HEK293 (cell line): ENCODE measurements at regions not wholly inside any gene's neighbourhood (a gene's known extent, or its start where the extent isn't known, plus 50 kb on each side); places are given as distances from the start of the nearest gene placed in this dataset.

Source experiments
- CTCF ChIA-PET: fragments of 350-600 bp; formaldehyde crosslinking; extraction: SDS; loops from one replicate; lab custom pipeline; 2021; ENCODE audit warnings: antibody characterized with exemption; lab: Yijun Ruan, JAX
- POLR2A ChIA-PET: fragments of 300-600 bp; formaldehyde crosslinking; extraction: SDS; loops from one replicate; lab custom pipeline; 2020; ENCODE audit warnings: antibody characterized with exemption, inconsistent platforms; lab: Yijun Ruan, JAX
- H3K27ac ChIP-seq: fragments of 200-500 bp; sonication (Bioruptor generic); 2 replicates; pipeline ENCODE4 v1.5.1; 2014; ENCODE audit warnings: low read depth, low read length, control low read depth, inconsistent platforms; ENCODE audit errors: extremely low read depth
- H3K36me3 ChIP-seq, 2 experiments: fragments of 200-500 bp in 1 of 2; sonication (Bioruptor generic) in 1 of 2; 1 replicate in 1 of 2; 2 replicates in 1 of 2; pipeline ENCODE4 v1.5.1; 2014 to 2017; ENCODE audit warnings: inconsistent platforms in 2 of 2, low read length in 2 of 2; ENCODE audit not compliant: control insufficient read depth in 2 of 2, insufficient read depth in 1 of 2
- H3K4me1 ChIP-seq: fragments of 200-500 bp; sonication (Bioruptor generic); 2 replicates; pipeline ENCODE4 v1.5.1; 2014; ENCODE audit warnings: mild to moderate bottlenecking, low read length, inconsistent platforms; ENCODE audit not compliant: control insufficient read depth, insufficient read depth
- H3K4me3 ChIP-seq: 2 replicates; pipeline ENCODE4 v1.5.1; 2011; ENCODE audit warnings: low read depth, mild to moderate bottlenecking, control low read depth, low read length, moderate library complexity
- H3K9me3 ChIP-seq: fragments of 200-500 bp; sonication (Bioruptor generic); 2 replicates; pipeline ENCODE4 v1.5.1; 2014; ENCODE audit warnings: low read depth, low read length, inconsistent platforms; ENCODE audit not compliant: control insufficient read depth, insufficient read depth
- ATF2 ChIP-seq: fragments of 450-650 bp; formaldehyde crosslinking; IDR thresholded peaks from 2 replicates; pipeline ENCODE4 v1.5.1; 2016; ENCODE audit warnings: missing biosample characterization, missing genetic modification characterization, low read depth
- CTCF ChIP-seq: fragments of 450-650 bp; formaldehyde crosslinking; IDR thresholded peaks from 2 replicates; pipeline ENCODE4 v1.5.1; 2016; ENCODE audit warnings: missing biosample characterization, missing genetic modification characterization
- ZFHX2 ChIP-seq: fragments of 450-650 bp; formaldehyde crosslinking; conservative IDR thresholded peaks from 2 replicates; pipeline ENCODE4 v1.5.1; 2016; ENCODE audit warnings: missing biosample characterization, missing genetic modification characterization
- ZFP37 ChIP-seq: fragments of 450-650 bp; formaldehyde crosslinking; IDR thresholded peaks from 2 replicates; pipeline ENCODE4 v1.5.1; 2016; ENCODE audit warnings: missing biosample characterization, missing genetic modification characterization
- ZNF280D ChIP-seq: fragments of 450-650 bp; formaldehyde crosslinking; IDR thresholded peaks from 2 replicates; pipeline ENCODE4 v1.5.1; 2016; ENCODE audit warnings: missing biosample characterization, missing genetic modification characterization
- ZNF292 ChIP-seq: fragments of 450-650 bp; formaldehyde crosslinking; IDR thresholded peaks from 2 replicates; pipeline ENCODE4 v1.5.1; 2016; ENCODE audit warnings: low read depth, missing biosample characterization, missing genetic modification characterization, borderline replicate concordance
- ZNF341 ChIP-seq: fragments of 450-650 bp; formaldehyde crosslinking; IDR thresholded peaks from 2 replicates; pipeline ENCODE4; 2016; ENCODE audit warnings: low read depth, missing biosample characterization, missing genetic modification characterization
- ZNF366 ChIP-seq: fragments of 450-650 bp; formaldehyde crosslinking; conservative IDR thresholded peaks from 2 replicates; pipeline ENCODE4 v1.5.1; 2016; ENCODE audit warnings: missing biosample characterization, missing genetic modification characterization
- ZNF416 ChIP-seq: fragments of 450-650 bp; formaldehyde crosslinking; IDR thresholded peaks from 2 replicates; pipeline ENCODE4 v1.5.1; 2016; ENCODE audit warnings: missing biosample characterization, missing genetic modification characterization
- ZNF510 ChIP-seq: fragments of 450-650 bp; formaldehyde crosslinking; IDR thresholded peaks from 2 replicates; pipeline ENCODE4 v1.5.1; 2018; ENCODE audit warnings: mild to moderate bottlenecking, missing genetic modification characterization, missing biosample characterization; ENCODE audit not compliant: insufficient replicate concordance
- ZNF596 ChIP-seq: fragments of 450-650 bp; IDR thresholded peaks from 2 replicates; pipeline ENCODE4 v1.5.0; 2018; ENCODE audit warnings: missing biosample characterization, mild to moderate bottlenecking, missing genetic modification characterization, moderate library complexity
- ZNF660 ChIP-seq: fragments of 450-650 bp; IDR thresholded peaks from 2 replicates; pipeline ENCODE4 v1.5.1; 2018; ENCODE audit warnings: missing biosample characterization, mild to moderate bottlenecking, missing genetic modification characterization
- ZNF677 ChIP-seq: fragments of 450-650 bp; IDR thresholded peaks from 2 replicates; pipeline ENCODE4 v1.5.0; 2018; ENCODE audit warnings: missing biosample characterization, mild to moderate bottlenecking, missing genetic modification characterization, moderate library complexity
- ZNF76 ChIP-seq: fragments of 450-650 bp; formaldehyde crosslinking; IDR thresholded peaks from 2 replicates; pipeline ENCODE4; 2016; ENCODE audit warnings: low read depth, missing biosample characterization, missing genetic modification characterization, borderline replicate concordance
- ZNF843 ChIP-seq: fragments of 450-650 bp; formaldehyde crosslinking; IDR thresholded peaks from 2 replicates; pipeline ENCODE4 v1.5.1; 2016; ENCODE audit warnings: missing biosample characterization, missing genetic modification characterization
- TF ChIP-seq, protein P1 (sequence below): fragments of 450-650 bp; IDR thresholded peaks from 2 replicates; pipeline ENCODE4 v1.5.1; 2018; ENCODE audit warnings: missing biosample characterization, mild to moderate bottlenecking, missing genetic modification characterization
- TF ChIP-seq, protein P2 (sequence below): fragments of 450-650 bp; formaldehyde crosslinking; IDR thresholded peaks from 2 replicates; pipeline ENCODE4 v1.5.1; 2016; ENCODE audit warnings: missing biosample characterization, missing genetic modification characterization

DNA sequence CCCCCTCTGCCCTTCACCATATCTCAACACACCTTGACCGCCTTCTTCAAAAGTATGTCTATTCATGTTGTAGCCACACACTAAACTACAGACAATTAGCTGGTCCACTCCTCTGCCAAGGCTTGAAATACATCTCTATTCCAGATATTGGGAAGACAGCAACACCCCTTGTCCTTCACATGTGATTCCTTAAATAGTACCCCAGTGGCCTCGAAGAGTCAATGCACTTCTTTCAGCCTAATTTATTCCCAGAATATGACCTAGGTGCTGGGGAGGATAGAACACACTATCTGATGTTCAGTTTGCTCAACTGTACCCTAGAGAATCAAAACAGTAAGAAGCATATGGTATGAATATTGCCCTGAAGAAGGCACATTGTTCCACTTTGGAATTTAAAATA, 82.4 kb upstream of the DACH1 start (continued):
- TF ChIP-seq, protein P1, sequence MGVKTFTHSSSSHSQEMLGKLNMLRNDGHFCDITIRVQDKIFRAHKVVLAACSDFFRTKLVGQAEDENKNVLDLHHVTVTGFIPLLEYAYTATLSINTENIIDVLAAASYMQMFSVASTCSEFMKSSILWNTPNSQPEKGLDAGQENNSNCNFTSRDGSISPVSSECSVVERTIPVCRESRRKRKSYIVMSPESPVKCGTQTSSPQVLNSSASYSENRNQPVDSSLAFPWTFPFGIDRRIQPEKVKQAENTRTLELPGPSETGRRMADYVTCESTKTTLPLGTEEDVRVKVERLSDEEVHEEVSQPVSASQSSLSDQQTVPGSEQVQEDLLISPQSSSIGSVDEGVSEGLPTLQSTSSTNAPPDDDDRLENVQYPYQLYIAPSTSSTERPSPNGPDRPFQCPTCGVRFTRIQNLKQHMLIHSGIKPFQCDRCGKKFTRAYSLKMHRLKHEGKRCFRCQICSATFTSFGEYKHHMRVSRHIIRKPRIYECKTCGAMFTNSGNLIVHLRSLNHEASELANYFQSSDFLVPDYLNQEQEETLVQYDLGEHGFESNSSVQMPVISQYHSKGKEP (tag by site-specific recombination), result no peak

- Histone ChIP-seq H3K4me3 (no peak overlapping the region), H3K36me3 (no peaks in the 10 kb centered on the region), H3K9me3 (no peaks in the 10 kb centered on the region), H3K27ac (no peak overlapping the region), H3K4me1 (no peaks in the 10 kb centered on the region)
- ChIA-PET CTCF (no interaction called here), POLR2A (no interaction called here)
- TF ChIP-seq ZNF366 (tag by site-specific recombination) (no peak), ATF2 (tag by site-specific recombination) (no peak), ZFP37 (tag by site-specific recombination) (no peak), ZNF677 (tag by site-specific recombination) (no peak), ZNF341 (tag by site-specific recombination) (no peak), ZFHX2 (tag by site-specific recombination) (no peak), ZNF843 (tag by site-specific recombination) (no peak), ZNF596 (tag by site-specific recombination) (no peak), ZNF660 (tag by site-specific recombination) (no peak), ZNF292 (tag by site-specific recombination) (no peak), ZNF76 (no peak), CTCF (tag by site-specific recombination) (no peak), ZNF280D (tag by site-specific recombination) (no peak), ZNF510 (tag by site-specific recombination) (no peak), ZNF416 (tag by site-specific recombination) (no peak)
- TF ChIP-seq, protein P2, sequence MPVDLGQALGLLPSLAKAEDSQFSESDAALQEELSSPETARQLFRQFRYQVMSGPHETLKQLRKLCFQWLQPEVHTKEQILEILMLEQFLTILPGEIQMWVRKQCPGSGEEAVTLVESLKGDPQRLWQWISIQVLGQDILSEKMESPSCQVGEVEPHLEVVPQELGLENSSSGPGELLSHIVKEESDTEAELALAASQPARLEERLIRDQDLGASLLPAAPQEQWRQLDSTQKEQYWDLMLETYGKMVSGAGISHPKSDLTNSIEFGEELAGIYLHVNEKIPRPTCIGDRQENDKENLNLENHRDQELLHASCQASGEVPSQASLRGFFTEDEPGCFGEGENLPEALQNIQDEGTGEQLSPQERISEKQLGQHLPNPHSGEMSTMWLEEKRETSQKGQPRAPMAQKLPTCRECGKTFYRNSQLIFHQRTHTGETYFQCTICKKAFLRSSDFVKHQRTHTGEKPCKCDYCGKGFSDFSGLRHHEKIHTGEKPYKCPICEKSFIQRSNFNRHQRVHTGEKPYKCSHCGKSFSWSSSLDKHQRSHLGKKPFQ (tag by site-specific recombination), result no peak
Observed at GRCh38 chr13:71939186-71939585, 72.2 kb upstream of the DACH1 start.
